GM03348 (cell line): ENCODE measurements at regions not wholly inside any gene's neighbourhood (a gene's known extent, or its start where the extent isn't known, plus 50 kb on each side); places are given as distances from the start of the nearest gene placed in this dataset.
"Not testable (repeated sequence)": the region's sequence is repeated elsewhere in the genome, so short reads cannot be mapped to it uniquely, and the experiment has no call there.

ENCODE experiments used
- DNase-seq: peaks from one replicate; pipeline ENCODE4 v3.0.0; 2012; ENCODE audit warnings: low spot score

GRCh38 chr1:8228253-8228652, 89.7 kb upstream of the SLC45A1 start:
- no peak for DNase-seq

GRCh38 chr1:8227674-8228073, 90.2 kb upstream of the SLC45A1 start:
- DNase-seq: not testable (repeated sequence)

- DNase-seq: no peak
Observed at GRCh38 chr1:8226747-8227146, 91.2 kb upstream of the SLC45A1 start.

- DNase-seq: not testable (repeated sequence)
Observed at GRCh38 chr1:8226024-8226423, 91.9 kb upstream of the SLC45A1 start.

- DNase-seq: no peak
Observed at GRCh38 chr1:8223526-8223925, 94.4 kb upstream of the SLC45A1 start.

- DNase-seq: no peak
Observed at GRCh38 chr1:8222789-8223188, 95.1 kb upstream of the SLC45A1 start.

- DNase-seq: no peak
Observed at GRCh38 chr1:8219530-8219929, 98.4 kb upstream of the SLC45A1 start.

GRCh38 chr1:8218351-8219092, 99.4 kb upstream of the SLC45A1 start:
- DNase-seq: no peak

GRCh38 chr1:8217809-8218208, 100.1 kb upstream of the SLC45A1 start:
- no peak for DNase-seq

GRCh38 chr1:8217011-8217711, 100.8 kb upstream of the SLC45A1 start:
- peak; percentile 65 for DNase-seq

- no peak for DNase-seq
Observed at GRCh38 chr1:8216005-8216404, 101.9 kb upstream of the SLC45A1 start.

- no peak for DNase-seq
Observed at GRCh38 chr1:8214501-8215173, 103.3 kb upstream of the SLC45A1 start.

- no peak for DNase-seq
Observed at GRCh38 chr1:8213676-8214075, 104.2 kb upstream of the SLC45A1 start.

- no peak for DNase-seq
Observed at GRCh38 chr1:8213136-8213535, 104.8 kb upstream of the SLC45A1 start.

GRCh38 chr1:8212580-8213031, 105.3 kb upstream of the SLC45A1 start:
- no peak for DNase-seq

GRCh38 chr1:8211883-8212579, 105.9 kb upstream of the SLC45A1 start:
- DNase-seq: peak; percentile 93

GRCh38 chr1:8211251-8211882, 106.5 kb upstream of the SLC45A1 start:
- DNase-seq: no peak

GRCh38 chr1:8207202-8207601, 110.7 kb upstream of the SLC45A1 start:
- DNase-seq: no peak

- DNase-seq: no peak
Observed at GRCh38 chr1:8206391-8206790, 111.5 kb upstream of the SLC45A1 start.

GRCh38 chr1:8205771-8206170, 112.1 kb upstream of the SLC45A1 start:
- no peak for DNase-seq

- DNase-seq: peak; percentile 23
Observed at GRCh38 chr1:8204826-8205225, 113.1 kb upstream of the SLC45A1 start.

GRCh38 chr1:8203551-8203950, 114.4 kb upstream of the SLC45A1 start:
- no peak for DNase-seq
